GM19324 (cell line): ENCODE measurements at regions not wholly inside any gene's neighbourhood (a gene's known extent, or its start where the extent isn't known, plus 50 kb on each side); places are given as distances from the start of the nearest gene placed in this dataset.

Experiments
- ATAC-seq: cut with Tn5 transposase; IDR thresholded peaks from one replicate; pipeline ENCODE4 v1.9.1; 2021; ENCODE audit warnings: mild to moderate bottlenecking, moderate library complexity; ENCODE audit not compliant: unreplicated experiment, low FRiP score

DNA sequence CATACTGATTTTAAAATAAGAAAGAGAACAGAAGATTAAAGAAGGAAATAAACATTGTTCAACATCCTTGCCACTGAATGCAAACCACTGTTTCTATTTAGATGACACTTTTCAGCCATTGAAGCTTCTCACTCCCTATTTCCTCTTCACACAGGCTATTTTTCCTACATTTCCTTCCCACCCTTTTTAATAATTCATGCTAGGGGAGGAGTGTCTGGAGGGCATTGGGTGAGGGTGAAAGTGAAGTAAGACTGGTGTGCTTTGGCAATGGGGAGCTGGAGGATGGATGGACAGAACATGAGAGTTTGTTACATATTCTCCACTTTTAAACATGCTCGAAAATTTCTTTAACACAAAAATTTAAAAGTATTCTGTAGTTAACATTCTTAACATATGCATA, 168.8 kb upstream of the GLI3 start:
- ATAC-seq = no peak

DNA sequence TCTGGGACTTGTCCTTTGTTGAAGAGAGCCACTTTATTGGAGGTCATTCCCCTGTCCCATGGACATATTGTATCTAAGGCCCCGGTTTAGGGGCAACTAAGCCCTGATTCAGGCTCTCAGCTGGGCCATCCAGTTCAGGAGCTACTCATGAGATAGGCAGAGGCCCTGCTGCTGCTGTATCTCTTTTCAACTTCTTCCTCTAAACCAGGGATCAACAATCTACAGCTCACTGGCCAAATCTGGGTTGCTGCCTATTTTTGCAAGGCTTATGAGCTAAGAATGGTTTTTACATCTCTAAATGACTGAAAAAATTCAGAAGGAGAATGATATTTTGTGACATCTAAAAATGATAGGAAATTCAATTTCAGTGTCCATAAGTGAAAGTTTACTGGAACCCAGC, 166.8 kb upstream of the GLI3 start:
- ATAC-seq = no peak

DNA sequence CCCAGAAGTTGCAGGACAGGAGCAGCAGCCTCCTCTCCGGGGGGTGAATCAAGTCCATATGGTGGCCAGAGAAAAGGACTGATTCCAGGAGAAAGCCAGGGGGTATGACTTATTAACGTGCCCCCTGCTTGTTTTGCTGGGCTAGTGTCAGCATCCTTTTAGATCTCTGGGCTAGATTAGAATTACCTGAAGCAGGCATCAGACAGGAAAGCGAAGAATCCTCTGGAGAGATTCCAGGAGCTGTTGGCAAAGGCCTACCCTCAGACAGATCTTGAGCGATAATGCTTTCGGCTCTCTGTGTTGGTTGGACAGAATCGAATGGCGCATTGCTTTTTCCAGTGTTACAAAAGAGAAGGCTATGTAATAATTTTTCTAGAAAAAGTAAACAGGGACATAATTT, 164.0 kb upstream of the GLI3 start:
- ATAC-seq = no peak

DNA sequence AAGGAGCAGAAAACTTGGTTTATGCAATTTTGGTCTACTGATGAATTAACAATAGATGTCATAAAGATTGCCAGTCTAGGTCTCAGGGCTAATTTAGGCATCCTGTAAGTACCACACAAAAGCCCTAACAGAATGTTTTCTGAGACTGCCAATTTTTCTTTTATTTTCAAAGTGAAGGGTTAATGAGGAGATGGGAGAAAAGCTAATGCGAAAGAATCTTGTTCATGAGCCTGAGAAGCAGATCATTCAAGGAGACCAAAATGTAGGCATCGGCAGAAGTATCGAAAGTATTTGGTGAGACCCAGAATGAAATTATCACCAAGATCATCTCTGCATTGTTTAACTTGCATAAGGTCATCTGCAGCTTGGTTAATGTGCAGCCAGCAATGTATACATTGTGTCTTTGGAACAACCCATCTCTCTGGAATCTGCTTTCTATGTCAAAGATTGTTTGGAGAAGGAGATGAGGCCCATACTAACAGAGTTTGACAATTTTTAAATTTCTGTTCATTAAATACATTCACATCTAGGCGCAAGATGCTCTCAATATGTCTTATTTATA, 163.3 kb upstream of the GLI3 start:
- no peak for ATAC-seq

DNA sequence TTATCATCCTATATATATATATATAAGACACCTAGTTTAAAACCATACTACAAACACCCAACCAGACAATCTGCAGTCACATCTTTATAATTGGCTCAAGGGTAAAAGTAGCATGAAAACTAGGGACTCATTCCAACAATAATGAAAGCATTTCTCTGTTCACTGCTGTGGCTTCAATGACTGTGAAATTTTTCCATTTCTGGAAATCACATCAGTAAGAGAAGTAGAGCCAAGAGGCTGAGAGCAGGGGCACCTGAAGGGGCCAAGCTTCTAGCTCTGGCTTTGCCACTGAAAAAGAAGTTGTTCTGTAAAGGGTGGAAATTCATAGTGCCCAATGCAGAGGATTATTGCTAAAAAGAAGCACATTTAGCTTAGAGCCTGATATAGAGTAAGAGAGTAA, 158.6 kb upstream of the GLI3 start:
- ATAC-seq = no peak

DNA sequence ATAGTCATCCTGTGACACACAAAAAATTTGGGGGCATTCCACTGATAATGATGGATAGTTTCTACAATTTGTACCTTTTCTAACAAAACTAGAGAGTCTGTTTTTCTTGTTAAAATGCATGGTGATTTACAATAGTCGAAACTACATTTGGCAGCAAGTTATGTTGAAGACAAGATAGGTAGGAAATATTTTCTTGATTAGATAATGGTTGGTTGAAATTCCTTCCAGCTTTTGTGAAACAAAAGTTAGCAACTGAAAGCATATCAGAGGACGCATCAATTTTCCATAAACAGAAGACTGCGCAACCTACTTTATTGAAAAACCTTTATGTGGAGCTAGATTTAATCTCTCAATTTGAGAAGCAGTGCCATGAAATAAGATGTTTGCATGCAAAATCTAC, 155.8 kb upstream of the GLI3 start:
- ATAC-seq = no peak

DNA sequence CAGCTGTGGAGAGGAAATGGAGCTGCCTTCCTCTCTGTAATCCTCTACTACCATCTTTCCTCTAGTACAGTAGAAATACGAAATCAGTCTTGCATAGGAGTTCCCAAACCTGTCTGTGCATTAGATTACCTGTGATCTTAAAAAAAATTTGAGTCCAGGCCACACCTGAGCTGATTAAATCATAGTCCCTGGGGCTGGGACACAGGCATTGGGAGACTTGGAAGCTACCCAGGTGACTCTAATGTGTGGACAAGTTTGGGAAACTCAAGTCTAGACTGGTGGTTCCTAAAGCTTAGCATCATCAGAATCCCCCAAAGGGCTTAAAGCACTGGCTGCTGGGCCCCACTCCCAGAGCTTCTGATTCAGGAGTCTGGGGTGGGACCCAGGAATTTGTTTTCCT, 152.7 kb upstream of the GLI3 start:
- ATAC-seq = no peak

DNA sequence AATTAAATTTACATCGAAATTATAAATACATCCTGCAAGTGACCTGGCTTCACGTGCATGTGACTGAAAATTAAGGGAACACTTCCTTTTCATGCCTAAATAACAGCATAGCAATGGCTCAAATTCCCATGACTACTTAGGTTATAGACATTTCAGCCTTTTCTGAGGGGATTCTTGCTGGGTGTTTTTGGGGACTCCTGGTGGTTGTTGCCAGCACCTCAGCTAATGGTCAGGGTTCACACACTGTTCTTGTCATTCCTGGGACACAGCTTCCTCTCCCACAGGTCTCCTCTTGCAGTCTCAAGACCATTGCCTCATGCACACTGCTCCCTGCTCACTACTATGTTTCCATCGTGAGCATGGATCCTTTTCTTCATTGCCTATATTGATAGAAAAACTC, 148.9 kb upstream of the GLI3 start:
- no peak for ATAC-seq

DNA sequence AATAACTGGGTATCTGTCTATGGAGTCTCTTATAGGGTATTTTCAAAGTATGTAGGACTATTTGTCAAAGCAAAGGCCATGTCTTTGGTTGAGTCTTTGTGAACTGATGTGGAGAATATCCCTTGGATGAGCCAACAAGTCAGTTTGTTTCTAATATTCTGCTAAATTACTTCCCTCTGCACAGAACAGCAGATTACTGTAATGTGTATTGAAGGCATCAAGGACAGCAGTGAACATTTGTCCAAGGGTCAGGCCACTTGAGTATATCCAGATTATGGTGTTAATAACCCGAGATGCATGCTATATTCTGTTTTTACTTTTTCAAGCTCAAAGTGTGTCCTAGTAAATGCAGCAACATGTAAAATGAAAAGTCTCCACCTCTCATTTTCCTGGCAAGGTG, 144.2 kb upstream of the GLI3 start:
- ATAC-seq = no peak

DNA sequence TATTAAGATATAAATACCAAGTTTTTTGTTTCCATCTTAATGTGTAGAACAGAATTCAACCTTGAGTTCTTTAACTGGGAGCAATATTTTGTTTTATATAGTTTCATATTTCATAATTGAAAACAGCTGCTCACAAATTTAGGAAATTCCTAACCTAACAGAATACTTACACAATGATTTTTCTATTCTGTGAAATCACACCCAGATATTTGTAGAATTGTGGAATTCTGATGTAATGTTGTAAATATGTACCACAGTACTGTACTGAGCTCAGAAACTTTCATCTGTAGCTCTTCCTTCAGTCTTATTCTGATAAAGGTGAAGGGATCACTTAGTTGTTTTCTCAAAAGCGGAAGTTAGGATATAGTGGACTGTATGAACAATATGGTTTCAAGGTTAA, 143.4 kb upstream of the GLI3 start:
- ATAC-seq = no peak

DNA sequence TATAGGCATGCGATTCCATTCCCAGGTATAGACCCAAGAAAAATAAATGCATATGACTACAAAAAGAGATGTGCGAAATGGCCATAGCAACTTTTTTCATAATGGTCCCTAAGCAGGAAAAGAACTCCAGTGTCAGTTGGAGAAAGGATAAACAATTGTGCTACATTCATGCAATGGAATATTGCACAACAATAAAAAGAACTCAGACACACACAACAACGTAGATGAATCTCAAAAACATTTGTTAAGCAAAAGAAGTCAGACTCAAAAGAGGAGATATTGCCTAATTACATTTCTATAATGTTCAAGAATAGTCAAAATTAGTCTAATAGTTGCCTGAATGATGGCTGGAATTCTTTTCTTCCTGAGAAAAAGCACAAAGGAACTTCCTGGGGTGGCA, 141.1 kb upstream of the GLI3 start:
- no peak for ATAC-seq

DNA sequence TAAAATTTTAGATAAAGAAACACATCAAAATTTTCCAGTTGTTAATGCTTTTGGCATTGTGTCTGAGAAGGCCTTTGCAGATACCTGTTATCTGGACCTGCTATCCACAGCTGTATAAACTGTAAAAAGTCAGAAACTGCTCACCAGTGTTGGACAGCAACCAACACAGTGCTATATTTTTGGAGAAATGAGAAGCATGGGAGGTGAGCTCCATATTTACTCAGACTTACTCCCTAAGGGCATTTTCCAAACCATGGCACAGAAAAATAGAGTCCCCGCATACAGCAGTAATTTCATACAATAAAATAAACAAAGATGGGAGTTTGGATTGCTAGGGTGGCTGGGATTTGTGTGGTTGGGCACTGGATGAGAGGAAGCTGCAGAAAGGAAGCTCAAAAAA, 136.3 kb upstream of the GLI3 start:
- no peak for ATAC-seq

DNA sequence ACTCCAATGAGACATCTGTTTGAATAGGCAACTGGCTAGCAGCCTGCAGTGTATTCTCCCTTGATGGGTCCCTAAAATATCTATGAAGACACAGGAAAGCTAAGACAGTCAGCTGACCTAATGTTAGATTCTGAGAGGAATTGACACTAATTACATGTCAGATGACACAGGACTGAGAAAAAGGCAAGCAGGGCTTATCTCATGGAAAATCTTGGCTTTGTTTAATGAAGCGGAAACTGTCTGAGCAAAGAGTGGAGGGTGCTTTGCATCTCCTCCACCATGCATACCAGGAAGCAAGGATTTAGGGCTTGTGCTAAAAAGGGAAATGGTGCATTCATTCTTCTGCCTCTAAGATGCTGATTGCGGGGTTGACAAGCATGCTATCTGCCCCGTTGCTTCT, 135.5 kb upstream of the GLI3 start:
- no peak for ATAC-seq

DNA sequence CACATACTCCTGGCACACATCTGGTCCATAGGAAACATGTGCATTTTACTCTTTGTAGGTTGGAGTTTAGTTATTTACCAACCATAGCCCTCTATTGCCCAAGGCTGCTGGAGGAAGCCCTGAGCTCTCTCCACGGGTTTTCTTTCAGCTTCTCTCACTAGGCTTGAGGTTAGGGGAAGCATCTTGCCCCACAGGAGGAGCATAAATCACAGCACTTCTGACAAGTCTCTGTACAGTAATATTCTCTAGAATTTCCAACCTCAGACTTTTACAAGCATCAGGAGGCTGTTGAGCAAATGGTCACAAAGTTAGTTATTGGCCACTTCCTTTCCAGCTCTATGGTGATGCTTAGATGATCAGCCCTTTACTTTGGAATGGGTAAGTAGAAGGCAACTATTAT, 122.9 kb upstream of the GLI3 start:
- no peak for ATAC-seq

DNA sequence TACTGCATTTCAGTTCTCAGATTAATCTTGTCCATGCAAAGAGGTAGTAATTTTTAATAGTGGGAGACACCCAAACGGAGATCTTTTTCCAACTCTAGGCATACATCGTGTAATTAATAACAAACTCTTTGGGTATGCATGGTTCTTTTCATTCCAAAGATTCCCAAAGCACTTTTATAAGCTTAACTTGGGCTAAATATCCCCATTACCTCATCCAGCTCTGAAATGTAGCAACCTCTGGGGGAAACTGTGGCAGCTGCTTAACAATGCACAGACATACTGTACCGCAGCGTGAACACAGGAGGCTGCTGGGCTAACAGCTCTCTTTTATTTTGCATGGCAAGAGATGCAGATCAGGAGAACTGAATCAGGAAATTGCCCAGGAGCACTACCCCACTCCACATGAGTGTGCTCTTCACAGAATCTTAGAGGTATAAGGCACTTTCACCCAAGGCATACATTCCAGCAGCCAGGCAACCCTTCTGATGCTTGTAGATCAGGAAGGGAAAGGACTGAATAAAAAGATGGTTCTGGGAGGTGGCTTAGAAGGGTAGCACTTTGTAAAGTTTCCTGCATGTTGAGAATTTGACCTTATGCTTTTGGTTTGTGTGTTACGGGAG, 114.4 kb upstream of the GLI3 start:
- no peak for ATAC-seq

DNA sequence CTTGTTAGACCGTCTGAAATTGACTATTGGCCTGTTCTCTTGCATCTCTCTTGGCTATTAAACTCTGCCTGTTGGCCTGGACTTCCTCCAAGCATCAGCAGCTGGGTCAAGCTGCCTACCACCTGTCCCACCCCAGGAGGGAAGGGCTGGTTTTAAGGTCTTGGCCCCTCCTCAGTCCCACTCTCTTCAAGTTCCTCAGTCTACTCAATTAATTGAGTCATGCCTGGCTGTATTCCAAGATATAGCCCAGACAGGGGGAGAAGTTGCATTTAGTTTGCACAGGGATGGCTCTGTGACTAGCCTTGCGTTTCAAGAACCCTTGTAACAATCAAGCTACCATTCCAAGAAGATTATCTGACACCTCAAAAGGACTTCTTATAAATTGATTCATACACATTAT, 113.8 kb upstream of the GLI3 start:
- no peak for ATAC-seq

DNA sequence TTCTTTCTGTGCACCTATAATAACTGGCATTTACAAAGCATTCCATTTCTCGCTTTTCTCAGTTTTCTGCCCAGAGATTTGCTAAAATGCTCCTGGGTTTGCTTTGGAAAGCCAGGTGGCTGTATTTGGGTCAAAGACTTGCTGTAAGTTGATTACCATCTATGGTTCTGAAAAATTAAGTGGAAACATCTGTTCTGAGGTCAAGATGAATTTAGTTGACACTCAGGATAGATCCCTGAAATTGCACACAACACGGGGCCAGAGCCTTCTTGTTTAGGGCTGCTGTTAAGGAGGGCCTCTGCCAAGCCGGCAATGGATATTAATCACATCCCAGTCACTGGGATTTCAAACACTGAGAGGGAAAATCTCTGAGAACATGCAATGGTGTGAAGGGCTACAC, 111.6 kb upstream of the GLI3 start:
- ATAC-seq = no peak

DNA sequence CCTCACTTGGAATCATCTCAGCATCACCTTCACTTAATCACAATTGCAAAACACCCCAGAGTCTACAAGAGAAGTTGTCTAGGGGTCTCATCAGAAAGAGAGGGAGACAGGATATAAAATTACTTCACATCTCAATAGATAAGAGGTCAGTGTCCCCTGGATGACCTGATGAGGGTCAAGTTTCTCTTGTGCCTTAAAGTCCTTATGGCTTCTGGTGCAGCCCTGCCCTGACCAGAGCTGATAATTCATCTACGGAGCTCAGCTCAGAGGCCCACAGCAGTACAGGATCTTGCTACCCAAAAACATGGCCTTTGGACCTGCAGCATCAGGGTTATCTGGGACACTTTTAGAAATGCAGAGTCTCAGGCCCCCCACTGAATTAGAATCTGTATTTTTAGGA, 111.1 kb upstream of the GLI3 start:
- no peak for ATAC-seq

DNA sequence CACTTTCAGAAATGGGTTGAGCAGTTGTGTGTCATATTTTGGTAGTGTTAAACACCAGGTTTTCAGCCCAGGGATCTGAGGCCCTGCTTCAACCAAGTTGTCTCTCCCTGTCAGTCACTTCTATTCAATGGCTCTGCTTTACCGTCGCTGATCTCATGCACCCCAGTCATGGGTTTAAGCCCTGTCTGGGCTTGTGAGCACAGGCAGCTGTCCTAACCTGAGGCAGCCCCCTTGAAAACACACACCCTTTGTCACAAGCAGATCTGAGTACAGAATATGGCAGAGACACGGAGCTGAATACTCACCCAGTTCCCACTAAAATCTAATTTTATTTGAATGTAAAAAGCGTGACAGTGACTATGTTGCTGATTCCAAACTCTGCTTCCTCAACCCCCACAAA, 110.6 kb upstream of the GLI3 start:
- ATAC-seq = no peak

DNA sequence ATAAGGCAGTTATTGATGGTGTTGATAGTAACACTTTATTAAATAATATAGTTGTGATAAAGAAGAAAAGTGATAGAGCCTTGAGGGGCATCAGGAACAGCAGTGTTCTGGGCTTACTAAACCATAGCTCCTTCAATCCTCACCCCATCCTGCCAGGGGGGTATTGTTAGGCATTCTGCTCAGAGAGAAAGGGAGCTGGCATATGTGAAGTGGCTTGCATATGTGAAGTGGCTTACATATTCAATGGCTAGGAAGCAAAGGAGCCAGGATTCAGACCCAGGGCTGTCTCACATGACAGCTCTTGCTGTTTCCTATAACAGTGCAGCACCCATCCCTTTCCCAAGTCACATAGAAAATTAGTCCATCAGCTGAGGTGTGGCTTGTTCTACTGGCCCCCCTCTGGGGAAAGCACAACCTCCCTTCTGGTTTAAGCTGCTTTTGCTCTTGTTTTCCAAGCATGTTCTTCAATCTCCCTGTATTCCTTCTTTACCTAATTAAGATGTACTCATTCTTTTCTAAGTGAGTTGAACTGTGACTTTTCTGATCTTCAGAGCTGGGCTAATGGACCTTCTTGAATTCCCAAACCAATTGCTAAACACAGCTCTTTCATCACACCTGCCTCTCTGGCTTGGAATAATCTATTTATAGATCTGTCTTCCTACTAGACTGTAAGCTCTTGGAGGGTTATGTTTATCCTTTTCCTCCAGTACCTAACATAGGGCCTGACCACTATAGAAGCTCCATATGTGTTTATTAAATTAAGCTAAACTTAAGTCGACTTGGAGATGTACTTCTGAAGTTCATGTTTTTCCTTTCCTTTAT, 108.7 kb upstream of the GLI3 start:
- no peak for ATAC-seq

DNA sequence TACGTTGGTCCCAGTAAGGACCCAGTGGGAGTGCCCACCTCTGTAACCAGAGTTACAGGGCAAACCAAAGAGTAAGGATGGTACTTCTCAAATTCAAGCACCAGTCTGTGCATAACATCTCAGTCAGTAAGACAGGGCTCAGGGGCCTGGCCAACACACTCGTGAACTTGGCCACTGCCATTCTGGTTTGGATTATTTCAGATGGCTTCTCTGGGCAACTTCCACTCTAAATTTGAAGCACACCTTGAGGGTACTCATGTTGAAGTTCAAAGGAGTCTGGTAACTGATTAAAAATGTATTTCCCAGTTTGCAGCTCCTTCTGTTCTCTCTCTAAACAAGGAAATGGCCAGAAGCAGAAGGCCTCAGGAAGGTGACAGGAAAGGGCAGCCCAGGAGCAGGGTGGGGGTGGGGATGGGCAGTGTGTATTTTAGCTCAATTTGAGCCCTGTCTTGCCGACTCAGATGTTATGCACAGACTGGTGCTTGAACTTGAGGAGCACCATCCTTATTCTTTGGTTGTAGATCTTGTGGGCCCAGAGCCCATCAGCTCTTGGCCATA, 107.3 kb upstream of the GLI3 start:
- ATAC-seq = no peak

DNA sequence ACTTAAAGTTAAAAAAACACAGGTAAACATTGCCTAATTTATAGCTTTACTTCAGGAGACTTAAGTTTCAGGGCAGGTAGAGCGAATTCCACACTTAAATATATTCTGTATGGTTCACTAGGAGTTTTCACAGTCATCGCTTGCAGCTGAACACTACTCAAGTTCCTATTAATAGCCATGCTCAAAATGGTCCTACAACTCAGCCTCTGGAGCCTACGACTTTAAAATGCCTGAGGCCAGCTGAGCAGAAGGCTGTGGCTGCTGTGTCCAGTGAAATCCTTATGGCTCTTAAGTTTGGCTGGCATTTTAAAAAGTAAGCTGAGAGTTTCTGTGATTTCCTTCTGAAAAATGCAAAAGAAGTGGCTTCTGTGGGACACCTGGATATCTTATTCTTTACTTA, 105.4 kb upstream of the GLI3 start:
- no peak for ATAC-seq
